Testis (tissue), 2 donors: ENCODE measurements at regions not wholly inside any gene's neighbourhood (a gene's known extent, or its start where the extent isn't known, plus 50 kb on each side); places are given as distances from the start of the nearest gene placed in this dataset.

Experiments used
- DNase-seq: peaks from one replicate; pipeline ENCODE4 v3.0.0-alpha.2; 2019
- H3K27ac ChIP-seq, 2 donors: fragments of 200-600 bp; sonication (generic); one replicate each; pipeline ENCODE4 v1.5.1; 2019
- H3K27me3 ChIP-seq: fragments of 200-600 bp; sonication (generic); one replicate; pipeline ENCODE4 v1.5.1; 2019
- H3K36me3 ChIP-seq: fragments of 200-600 bp; sonication (generic); one replicate; pipeline ENCODE4 v1.5.1; 2017; ENCODE audit warnings: low read depth; ENCODE audit errors: missing control alignments
- H3K4me1 ChIP-seq: fragments of 200-600 bp; sonication (generic); one replicate; pipeline ENCODE4 v1.5.1; 2019
- H3K4me3 ChIP-seq, 2 donors: fragments of 200-600 bp; sonication (generic); one replicate each; pipeline ENCODE4 v1.5.1; 2017 to 2019
- H3K9me3 ChIP-seq: fragments of 200-600 bp; sonication (generic); one replicate; pipeline ENCODE4 v1.5.1; 2017
- CTCF ChIP-seq, 3 experiments: fragments of 450-650 bp in 2 of 3; fragments of 200-600 bp in 1 of 3; sonication (generic) in 1 of 3; IDR thresholded peaks; one replicate each; pipeline ENCODE4 v1.5.1; 2016 to 2019; ENCODE audit warnings: antibody characterized with exemption in 3 of 3, mild to moderate bottlenecking in 2 of 3, moderate library complexity in 1 of 3
- POLR2A ChIP-seq: fragments of 450-650 bp; IDR thresholded peaks from one replicate; pipeline ENCODE4 v1.6.1; 2017; ENCODE audit warnings: antibody characterized with exemption, mild to moderate bottlenecking, moderate library complexity
- WGBS, 2 donors: methylation state at CpG; one replicate each; pipeline ENCODE4 v1.1.5; 2018; 5-methylcytosine and 5-hydroxymethylcytosine counted together
- intact Hi-C: fragments of 100-400 bp; cut with DNase I; formaldehyde crosslinking; loops from one replicate; pipeline ENCODE4 v1.15.1; 2023; ENCODE audit warnings: low total_unique reads

DNA sequence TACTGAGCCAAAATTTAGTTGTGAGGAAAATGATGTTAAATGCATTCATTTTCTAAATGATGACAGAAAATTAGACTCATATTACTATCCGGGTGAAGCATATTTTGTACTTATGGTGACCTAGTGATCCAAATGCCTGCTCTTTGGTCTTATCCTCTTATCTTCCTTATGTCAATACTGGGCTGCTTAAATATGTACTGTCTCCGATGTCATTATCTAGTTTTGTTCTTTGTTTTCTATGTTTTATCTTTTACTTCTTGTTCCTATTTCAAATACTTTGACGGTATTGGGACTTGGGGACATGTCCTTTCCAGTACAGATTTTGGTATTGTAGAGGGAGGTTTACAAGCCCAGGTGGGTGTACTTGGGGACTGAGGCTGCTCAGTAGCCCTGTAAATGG is 124.6 kb upstream of the ESR1 start:
- Histone ChIP-seq H3K4me1 (no peaks in the 10 kb centered on the region), H3K36me3 (no peaks in the 10 kb centered on the region), H3K27ac (no peak overlapping the region), H3K4me3 (no peak overlapping the region), H3K27me3 (no peaks in the 10 kb centered on the region), H3K9me3 (no peaks in the 10 kb centered on the region)
- intact Hi-C loops = loop anchor here (10.0 kb wide), 1 partner anchor 432 kb away; no protein-coding TSS in a partner anchor
- WGBS, 2 donors = 57 to 76% methylated on average over 3 of the region's 3 CpGs
- TF ChIP-seq POLR2A (no peak), CTCF (IDR thresholded peaks at IDR 0.05) (no peak)
- no peak for DNase-seq

- no peak overlapping the region for H3K4me3 ChIP-seq
- TF ChIP-seq POLR2A (no peak), CTCF (IDR thresholded peaks at IDR 0.05) (no peak)
- H3K27ac ChIP-seq = no peak overlapping the region
- 91 to 100% methylated on average over 1 of the region's 1 CpG for WGBS, 2 donors
- no peaks in the 10 kb centered on the region for H3K27me3 ChIP-seq
- no peaks in the 10 kb centered on the region for H3K9me3 ChIP-seq
- no peak for DNase-seq
- no peaks in the 10 kb centered on the region for H3K4me1 ChIP-seq
- intact Hi-C loops = loop anchor here (10.0 kb wide), 1 partner anchor 431 kb away; no protein-coding TSS in a partner anchor
- no peaks in the 10 kb centered on the region for H3K36me3 ChIP-seq
Measured at GRCh38 chr6:151683381-151683780, 124.1 kb upstream of the ESR1 start.

DNA sequence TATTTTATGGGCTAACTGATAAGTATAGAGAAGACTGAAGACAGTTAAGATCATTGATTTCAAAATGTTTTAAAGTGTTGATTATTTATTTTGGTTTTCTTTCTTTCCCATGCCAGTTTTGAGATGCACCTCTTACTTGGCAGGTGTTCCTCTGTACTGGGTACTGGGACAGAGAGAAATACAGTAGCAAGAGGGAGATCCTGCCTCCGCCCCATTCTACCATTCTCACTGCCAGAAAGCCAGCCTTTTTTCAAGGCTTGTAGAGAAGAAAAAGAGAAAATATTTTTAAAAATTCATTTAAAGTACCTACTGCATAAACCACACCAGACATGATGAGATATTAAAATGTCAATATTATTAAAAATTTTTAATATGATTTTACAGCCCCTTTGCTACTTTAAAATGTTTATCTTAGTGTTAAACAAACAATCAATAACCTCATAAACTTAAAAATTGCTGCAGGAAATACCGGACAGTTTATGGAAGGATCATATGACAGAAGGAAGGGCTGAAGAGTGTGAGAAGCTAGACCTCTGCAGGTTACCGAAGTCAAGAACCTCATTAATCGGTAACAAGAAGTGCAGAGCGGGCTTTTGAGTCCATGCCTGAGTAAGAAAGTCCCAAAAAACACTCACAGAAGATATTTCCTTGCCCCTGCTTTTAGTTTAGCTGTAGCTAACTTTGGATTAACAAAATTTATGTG is 117.8 kb upstream of the ESR1 start:
- intact Hi-C loops = loop anchor here (10.0 kb wide), 1 partner anchor 425 kb away; no protein-coding TSS in a partner anchor
- no peak overlapping the region for H3K4me3 ChIP-seq
- H3K27ac ChIP-seq = peak overlapping the region; percentile 23 to 72
- WGBS, 2 donors = 63 to 79% methylated on average over 5 of the region's 5 CpGs
- TF ChIP-seq CTCF (IDR thresholded peaks at IDR 0.05) (no peak), POLR2A (no peak)
- H3K4me1 ChIP-seq = no peaks in the 10 kb centered on the region
- H3K27me3 ChIP-seq = no peaks in the 10 kb centered on the region
- no peaks in the 10 kb centered on the region for H3K36me3 ChIP-seq
- H3K9me3 ChIP-seq = no peaks in the 10 kb centered on the region
- DNase-seq = no peak

DNA sequence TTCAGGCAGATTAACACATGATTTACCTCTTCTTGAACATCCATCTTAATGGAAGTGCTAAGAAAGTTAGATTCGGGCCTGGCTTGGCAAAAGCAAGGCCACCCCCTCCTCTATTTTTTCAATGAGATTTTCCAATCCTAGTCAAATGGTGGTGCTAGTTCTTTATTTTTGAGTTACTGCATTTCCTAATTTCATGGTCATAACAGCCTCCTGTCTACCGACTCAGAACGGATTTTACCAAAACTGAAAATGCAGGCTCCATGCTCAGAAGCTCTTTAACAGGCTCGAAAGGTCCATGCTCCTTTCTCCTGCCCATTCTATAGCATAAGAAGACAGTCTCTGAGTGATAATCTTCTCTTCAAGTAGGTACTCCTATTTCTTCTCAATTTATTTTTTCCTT is 117.2 kb upstream of the ESR1 start:
- Histone ChIP-seq H3K4me3 (peak overlapping the region in 1 of 2 donors; percentile 0), H3K27ac (peak overlapping the region; percentile 23 to 72), H3K4me1 (no peaks in the 10 kb centered on the region), H3K27me3 (no peaks in the 10 kb centered on the region), H3K9me3 (no peaks in the 10 kb centered on the region), H3K36me3 (no peaks in the 10 kb centered on the region)
- intact Hi-C loops = no loop called here
- WGBS, 2 donors = 36 to 37% methylated on average over 4 of the region's 4 CpGs
- no peak for DNase-seq
- no peak for TF ChIP-seq POLR2A
- TF ChIP-seq CTCF (IDR thresholded peaks at IDR 0.05) = no peak
